ENCODE measurements at regions not wholly inside any gene's neighbourhood (a gene's known extent, or its start where the extent isn't known, plus 50 kb on each side); places are given as distances from the start of the nearest gene placed in this dataset.

DNA sequence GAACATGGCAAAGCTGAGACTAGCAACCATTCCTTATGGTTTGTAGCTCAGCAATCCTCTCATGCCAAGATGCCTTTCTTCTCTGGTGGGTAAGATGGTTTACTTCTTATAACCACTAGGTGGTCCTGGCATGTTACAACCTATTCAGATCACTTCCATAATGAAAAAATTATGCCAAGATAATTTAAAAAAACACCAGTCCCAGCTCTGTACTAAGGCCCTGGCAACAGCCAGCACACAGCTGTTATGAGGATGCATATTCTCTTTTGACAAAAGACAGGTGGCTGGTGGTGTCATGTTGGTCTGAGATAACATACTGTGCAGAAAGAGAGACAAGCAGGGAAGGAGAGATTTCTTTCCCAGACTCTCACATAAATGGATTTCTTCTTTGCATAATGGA is 65.7 kb upstream of the FRMD4B start:
- TF ChIP-seq ZNF384 (IDR thresholded peaks at IDR 0.05) (no peak), SP1 (IDR thresholded peaks at IDR 0.05) (no peak), BHLHE40 (IDR thresholded peaks at IDR 0.05; ENCODE audit: borderline replicate concordance) (no peak)
